Stimulated activated CD4-positive, alpha-beta T cell treated with anti-CD3 and anti-CD28 coated beads, Interleukin-12 subunit alpha, Interleukin-12 subunit beta, amount 100 ng/mL, for 48 hours (primary cell): ENCODE measurements at regions not wholly inside any gene's neighbourhood (a gene's known extent, or its start where the extent isn't known, plus 50 kb on each side); places are given as distances from the start of the nearest gene placed in this dataset.

Source experiments
- DNase-seq, 3 donors: peaks; one replicate each; pipeline ENCODE4 v3.0.0-alpha.2; 2020; ENCODE audit warnings: low read depth in 2 of 3, low spot score in 1 of 3

DNA sequence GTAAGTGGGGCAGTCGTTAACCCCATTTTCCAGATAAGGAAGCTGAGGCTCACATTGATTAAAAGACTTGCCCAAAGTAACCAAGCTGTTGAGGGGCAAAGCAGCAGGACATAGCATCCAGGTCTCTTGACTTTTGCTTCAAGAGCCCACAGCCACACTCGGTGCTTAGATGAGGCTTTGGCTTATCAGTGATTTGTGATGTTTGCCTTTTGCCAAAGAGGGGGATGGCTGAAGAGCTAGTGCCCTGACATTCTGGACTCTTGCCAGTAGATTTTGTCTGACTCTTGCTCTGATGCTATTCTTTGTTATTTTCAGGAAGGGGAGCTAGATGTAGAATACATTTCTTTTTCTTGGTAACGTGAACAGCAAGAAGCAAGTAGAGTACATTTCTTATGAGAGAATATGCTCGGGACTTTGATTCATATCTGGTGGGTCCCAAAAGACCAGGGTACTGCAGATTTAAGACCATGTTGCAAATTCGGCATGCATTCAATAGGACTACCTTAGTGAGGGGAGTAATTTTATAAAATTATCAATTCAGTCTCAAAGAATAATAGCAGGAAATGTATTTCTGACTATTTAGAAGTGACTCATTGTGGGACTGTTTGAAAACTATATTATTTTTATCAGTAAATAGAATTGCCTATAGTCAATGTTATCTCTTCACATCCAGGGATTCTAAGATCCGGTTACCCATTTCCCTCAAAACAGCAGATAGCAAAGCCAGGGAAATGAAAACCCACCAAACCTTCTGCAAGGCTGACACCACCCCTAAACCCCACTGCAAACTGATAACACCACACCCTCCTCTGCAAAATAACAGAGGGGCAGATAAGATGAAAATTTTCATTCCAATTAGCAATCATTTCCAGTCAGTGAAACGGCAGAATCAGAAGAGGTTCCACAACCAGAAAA is 180.0 kb upstream of the BMPER start:
- DNase-seq = no peak

DNA sequence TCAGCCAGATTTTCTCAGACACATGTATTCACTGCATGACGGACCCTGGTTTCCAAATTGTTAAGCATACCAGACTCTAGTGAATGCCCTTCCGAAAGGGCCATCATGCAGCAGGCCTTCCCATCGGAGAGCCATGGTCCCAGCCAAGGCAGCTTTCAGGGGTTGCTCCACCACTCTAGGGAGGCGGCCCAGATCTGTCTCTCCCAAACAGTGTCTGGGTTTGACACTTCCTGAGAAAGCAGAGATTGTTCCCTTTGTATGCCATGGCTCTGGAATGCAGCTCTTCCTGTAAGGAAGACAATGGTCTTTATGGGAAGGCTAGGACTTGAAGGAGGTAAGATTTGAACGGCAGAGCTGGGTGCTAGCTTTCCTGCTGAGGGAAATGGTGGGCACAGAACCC is 178.8 kb upstream of the BMPER start:
- DNase-seq = no peak

DNA sequence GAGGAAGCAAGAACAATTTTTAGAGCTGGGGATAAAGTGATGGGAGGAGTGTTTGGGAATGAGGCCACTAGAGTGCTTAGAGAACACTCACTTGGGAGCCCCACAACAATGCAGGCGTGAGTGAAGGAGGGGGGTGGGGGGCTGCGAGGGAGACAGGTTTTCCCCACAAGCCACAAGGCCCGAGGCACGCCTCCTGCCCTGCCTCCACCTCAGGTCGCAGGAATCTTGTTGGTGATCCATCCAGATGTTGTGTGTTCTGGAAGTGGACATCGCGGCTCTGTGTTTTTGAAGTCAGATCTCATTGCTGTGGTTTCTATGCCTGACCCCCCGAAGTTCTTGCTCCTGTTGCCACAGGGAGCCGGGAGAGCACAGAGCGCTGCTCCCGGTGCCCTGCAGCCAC is 178.0 kb upstream of the BMPER start:
- no peak for DNase-seq

DNA sequence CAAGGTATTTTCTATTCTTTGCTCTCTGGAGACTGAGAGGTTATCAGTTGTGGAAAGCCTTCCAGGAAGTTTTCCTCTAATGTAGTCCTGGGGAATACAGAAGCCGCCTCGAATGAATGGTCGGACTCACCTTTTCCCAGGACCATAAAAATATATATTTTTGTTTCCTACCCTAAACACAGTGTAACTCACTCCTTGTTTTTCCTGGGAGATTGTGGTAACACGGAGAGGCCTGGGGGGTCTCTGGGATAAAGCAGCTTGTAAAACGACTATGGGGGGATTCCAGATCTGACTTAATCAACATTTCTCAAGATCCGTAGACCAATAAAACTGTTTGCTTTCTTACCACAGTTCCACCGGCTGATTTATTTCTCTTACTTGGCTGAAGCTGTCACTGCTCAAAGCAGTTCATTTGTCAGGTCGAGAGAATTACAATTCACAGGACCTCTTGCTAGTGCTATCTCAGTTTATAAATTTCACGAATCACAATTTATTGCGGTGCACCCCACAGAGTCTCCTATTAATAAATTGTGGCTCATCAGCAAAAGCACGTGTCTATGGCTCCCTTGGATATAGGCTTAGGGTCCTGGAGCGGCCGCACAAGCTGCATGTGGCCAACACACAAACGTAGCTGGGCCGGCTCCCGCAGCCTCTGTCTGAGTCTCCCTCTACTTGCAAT is 176.3 kb upstream of the BMPER start:
- no peak for DNase-seq

DNA sequence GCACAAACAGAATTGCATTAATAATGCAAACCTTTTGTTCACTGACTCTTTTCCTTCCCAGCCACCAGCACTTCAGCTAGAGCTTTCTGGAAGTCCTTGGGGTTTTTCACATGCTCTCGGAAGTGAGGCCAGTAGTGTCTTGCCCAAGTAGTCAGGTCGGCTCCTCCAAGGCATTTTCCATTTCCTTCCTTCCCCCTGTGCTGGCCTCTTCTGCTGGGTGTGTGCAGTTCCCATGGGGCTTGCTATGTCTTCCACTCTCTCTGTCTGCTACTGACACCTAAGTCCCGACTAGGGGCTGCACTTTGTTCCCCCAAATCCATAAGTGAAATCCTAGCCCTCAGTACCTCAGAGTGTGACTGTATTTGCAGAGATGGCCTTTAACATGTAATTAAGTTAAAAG is 175.6 kb upstream of the BMPER start:
- DNase-seq = no peak

DNA sequence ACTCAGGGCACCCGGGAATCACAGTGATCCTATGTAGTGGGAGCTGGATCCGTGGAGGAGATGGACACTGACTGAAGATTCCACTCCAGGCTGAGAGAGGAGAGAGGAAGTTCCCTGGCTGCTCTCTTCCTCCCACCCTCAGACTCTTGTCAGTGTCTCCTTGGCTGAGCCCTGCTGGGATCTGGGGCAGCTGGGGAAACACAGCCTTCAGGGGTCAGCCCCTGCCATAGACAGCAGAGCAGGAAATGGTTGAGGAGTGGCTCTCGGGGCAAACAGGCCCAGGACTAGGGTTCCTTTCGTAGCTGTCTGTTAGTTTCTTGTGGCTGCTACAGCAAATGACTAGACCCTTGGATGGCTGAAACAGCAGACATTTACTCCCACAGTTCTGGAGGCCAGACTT is 174.4 kb upstream of the BMPER start:
- no peak for DNase-seq

DNA sequence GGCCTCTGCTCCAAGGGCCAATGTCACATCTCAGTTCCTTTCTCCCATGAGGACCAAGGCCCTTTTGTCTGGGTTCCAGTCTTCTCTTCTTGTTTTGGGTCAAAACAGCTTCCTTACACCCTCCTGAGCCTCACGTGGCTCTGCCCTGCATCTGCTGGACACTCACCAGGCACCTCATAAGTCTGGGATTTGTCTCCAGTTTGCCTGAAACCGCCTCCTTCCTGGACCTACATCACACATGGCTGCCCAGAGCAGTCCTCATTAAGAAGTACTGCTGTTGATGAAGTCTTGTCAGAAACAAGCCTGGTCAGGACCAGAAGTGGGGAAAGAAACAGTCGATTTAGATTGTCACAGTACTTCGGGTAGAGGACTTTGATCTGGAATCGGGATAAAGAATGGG is 173.4 kb upstream of the BMPER start:
- DNase-seq = no peak

DNA sequence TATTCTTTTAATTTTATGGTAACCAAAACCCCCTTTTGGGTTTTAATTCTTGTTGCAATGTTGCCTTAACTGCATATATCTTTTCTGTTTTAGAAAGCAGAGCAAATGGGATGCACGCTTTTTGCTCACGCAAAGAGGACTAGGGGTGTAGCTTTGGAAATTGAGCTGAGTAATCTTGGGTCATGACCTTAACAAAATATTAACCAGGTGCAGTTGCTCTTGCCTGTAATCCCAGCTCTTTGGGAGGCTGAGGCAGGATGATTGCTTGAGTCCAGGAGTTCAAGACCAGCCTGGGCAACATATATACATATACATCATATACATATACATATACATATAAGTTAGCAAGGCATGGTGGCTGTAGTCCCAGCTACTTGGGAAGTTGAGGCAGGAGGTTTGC is 172.9 kb upstream of the BMPER start:
- DNase-seq = no peak

DNA sequence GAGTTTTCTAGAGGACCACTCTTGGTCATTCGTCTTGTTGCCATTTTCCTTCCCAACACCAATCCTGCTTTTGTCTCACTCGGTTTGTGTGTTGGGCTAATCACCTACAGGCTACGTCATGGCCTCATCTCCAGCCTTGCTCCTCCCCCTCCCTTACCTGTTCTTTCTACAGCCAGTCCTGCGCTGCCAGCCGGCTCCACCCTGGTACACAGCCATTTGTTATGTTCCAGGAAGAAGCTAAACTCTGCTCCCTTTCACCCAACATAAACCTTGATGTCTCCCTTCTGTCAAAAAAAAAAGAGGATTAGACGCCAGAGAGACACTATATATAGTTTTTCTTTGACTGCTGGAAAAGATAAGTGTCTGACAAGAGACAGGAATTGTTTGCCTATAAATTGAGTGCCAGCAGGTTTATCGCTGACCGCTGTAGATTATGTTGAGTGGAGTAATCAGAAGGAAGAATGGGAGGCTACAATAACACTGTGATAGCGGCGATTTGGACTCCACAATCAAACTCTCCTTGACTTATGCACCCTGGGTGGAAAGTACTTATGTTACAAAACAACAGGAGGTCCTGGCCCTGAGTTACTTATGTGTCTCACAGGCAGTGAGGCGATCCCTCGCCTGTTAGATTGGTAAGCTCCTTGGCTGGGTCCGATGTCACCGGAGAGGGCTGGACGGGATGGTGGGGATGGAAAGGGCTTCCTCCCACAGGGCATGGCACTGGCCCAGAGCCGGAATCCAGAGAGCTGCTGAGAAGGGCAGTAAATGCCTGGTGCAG is 171.3 kb upstream of the BMPER start:
- DNase-seq = no peak

DNA sequence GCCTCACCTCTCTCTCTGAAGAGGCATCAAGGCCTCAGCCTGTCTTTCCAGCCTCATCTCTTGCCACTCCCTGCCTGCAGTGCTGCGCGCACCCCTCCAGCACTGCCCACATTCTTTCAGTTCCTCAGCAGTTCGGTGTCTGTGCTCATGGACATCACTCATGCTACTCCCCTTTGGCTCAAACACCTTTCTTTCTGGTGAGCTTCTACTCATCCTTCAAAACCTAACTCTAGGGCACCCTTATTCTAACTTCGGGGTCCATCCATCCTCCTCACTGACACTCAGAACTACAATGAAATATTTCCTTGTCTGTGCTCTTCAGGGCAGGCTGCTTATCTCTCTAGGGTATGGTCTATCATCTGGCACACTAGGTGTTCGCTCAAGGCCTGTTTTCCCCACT is 169.9 kb upstream of the BMPER start:
- DNase-seq = no peak

DNA sequence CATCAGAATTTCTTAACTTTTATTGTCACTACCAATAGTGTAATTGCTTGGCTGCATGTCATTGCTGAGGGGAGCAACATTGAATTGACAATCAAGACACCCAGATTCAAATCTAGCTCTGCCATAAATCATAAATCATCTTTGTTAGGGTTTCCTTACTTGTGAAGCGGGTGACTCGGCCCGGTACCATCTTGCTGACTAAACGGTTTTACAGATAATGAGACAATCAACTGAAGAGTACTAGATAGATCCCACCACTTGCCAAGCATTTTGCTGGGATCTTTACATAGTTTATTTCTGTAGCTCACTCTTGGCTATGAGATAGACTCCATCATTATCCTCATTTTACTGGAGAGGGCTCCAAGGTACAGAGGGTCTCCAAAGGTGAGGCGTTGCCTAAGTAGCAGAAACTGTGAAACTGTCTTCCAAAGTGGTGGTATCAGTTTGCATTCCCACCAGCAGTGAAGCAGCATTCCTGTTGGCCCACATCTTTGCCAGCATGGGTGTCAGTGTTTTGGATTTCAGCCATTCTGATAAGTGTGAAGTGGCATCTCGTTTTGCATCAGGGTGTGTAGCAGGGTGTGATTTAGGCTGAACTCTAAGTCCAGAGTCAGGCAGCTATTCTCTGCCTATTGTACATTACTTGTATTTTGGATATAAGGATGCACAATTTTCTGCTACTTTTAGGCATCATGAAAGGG is 168.7 kb upstream of the BMPER start:
- DNase-seq = no peak

DNA sequence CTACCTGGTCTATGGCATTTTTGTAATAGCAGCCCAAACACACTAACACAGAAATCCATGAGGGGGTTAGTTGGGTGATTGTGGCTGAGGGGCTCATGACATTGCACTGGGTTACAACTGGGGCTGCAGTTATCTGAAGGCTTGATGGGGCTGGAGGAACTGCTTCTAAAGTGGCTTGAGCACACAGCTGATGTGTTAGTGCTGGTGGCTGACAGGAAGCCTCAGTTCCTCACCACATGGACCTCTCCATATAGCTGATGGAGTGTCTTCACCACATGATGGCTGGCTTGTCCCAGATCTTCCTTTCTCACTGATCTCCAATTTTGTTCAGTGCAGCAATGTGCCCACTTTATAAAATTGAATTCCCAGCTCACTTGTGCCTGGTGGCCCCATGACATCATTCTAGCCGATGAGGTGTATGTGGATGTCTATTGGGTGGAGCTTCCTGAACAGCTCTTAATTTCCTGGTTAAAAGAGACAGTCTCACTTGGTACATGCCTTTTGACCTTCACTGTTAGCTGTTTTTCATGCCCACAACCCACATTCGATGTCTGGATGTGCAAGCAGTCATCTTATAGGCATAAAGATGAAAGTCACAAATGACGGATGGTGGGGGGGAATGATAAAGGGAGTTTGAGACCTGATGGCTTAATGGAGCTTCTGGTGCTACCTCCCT is 166.9 kb upstream of the BMPER start:
- no peak for DNase-seq

DNA sequence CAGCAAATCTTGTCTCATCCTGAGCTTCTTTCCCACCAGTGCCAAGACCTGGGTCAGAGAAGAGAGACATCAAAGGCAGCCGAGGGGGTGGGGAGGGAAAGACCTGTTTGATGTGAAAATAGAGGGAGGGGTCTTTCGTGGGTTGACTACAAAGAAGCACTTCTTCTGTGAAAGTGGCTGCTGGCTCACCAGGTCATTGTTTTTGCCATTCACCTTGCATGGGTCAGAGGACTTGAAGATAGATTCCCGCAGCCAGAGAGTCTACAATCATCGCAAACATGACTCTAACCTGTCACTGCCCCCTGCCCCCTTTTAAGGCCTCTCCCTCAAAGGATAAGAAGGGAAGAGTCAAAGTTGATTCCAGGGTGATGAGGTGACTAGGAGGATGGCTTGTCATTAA is 166.1 kb upstream of the BMPER start:
- DNase-seq = no peak

DNA sequence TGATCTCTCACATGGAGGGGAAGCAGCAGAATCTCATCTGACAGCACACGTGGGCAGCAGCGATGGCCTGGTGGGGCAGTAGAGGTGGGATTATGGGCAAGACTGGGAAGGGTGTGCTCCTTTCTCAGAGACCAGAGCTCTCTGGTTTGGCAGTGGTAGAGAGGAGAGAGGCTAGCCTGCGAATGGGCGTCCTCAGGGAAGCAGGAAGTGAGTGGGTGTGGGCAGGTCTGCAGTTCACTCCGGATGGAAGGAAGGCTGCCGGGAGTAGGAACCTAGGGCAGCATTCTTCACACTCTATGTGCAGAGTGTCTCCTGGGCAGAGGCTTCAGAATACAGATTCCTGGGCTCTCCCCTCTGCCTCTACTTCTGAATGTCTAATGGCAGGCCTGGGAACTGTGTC is 162.8 kb upstream of the BMPER start:
- no peak for DNase-seq

DNA sequence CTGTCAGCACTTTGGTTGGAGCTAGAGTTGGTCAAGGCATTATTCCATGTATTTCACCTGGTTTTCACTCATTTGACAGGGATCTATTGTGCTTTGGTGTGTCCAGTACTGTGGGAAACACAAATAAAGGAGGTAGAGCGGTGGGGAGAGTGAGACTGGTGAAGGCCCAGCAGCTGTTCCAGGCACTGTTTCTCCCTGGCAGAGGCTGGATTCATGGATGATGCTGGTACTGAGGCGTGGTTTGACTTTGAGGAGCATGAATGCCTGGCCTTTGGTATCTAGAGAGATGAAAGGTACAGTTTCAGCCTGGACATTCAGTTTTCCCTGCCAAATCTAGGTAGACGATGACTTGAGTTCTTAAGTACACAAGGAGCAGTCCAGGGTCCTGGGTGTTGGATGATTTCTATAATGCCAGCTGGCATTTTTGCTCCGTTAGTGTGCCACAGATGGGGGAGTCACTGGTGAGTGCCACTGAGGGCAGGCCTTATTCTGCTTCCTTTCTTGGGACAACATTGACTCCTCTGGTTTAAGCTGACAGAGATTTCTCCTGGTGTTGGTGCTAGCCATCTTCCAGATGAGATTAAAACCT is 162.2 kb upstream of the BMPER start:
- DNase-seq = no peak

DNA sequence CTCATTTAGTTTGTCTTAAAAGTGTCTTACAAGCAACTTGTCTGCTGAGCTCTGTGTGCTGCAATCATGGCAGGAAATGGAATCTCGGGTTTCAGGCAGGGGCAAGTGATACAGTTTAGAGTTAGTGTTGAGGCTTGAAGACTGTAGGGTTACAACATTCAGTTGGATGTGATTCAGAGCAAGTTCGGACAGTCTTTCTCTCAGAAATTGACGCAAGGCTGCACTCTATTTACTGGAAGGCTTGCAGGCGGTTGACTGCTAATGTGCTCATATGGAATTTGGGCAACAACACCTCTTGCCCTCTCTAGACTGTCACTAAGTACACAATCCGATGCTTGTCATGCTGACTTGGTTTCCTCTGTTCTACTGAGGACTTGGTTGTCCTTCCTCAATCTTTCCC is 161.7 kb upstream of the BMPER start:
- DNase-seq = no peak

DNA sequence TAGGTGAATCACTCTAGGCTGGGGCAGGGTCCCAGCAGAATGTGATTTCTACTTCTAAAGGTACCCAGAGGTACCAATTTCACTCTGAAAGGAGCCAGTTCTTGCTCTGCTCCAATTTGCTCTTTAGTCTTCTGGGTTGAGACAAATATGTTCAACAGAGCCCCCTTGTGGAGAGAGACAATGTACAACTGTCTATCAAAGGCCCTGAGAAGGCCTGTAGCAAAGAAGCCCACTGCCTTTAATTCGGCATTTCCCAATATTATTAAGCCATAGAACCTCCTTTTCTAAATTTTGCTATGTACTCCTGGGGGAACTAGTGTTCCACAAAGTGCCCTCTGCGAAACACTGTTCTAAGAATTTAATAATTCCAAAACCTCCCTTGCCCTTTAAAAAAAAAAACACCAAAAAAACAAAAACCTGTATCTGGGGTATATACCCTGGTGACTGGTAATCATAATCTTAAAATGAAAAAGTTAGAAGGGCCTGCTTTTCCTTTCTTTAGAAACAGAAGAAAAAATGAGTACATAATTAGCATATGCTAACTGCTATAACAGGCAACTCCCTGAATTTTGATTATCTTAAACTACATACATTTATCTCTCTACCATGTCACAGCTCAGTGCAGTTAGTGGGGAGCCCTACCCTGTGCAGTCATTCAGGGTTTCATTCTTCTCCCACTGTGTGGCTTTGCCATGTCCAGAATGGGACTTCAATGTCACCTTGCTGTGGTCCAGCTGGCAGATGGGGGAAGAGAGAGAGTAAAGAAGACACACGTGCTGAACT is 160.9 kb upstream of the BMPER start:
- DNase-seq = peak in 1 of 3 donors; percentile 2

DNA sequence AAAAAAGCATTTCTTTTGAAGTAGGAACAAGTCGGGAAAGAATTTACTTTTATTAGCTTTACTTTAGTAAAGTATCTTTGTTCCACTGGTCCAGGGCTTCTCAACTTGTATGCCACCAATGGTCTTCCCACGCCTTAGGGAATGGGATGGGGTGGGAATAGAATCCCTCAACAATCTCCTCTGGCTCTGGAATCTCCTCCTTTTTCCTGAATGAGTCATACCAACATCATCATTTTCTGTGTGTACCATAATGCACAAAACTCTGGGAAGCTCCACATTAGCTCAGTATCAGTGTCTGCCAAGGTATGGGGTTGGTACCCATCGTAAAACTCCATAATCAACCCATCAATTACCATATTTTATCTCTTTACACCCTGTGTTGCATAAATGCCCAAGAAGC is 159.4 kb upstream of the BMPER start:
- DNase-seq = no peak

DNA sequence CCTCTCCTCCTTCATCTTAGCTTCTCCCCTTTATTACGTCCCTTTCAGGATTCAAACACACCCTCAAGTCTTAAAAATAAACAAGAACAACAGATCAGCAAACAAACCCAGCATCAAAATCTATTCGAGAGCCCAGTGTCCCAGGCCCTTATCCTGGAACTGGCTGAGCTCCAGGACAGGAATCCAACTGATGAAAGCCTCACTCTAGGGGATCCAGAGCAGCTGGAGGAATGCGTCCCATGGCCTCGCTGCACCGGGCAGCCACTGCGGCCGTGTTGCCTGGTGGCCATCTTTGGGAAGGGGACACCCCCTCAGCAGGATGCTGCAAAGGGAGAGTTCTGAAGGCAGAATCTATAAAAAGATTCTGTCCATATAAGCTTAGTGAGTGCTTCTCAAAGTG is 156.5 kb upstream of the BMPER start:
- DNase-seq = no peak

DNA sequence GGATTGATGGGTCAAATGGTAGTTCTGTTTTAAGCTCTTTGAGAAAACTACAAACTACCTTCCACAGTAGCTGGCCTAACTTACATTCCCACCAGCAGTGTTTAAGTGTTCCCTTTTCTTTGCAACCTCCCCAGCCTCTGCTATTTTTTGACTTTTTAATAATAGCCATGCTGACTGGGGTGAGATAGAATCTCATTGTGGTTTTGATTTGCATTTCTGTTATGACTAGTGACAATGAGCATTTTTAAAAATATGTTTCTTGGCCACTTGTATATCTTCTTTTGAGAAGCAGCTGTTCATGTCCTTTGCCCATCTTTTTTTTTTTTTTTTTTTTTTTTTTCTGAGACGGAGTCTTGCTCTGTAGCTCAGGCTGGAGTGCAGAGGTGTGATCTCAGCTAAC is 155.2 kb upstream of the BMPER start:
- no peak for DNase-seq
